ENCODE measurements at regions not wholly inside any gene's neighbourhood (a gene's known extent, or its start where the extent isn't known, plus 50 kb on each side); places are given as distances from the start of the nearest gene placed in this dataset.

DNA sequence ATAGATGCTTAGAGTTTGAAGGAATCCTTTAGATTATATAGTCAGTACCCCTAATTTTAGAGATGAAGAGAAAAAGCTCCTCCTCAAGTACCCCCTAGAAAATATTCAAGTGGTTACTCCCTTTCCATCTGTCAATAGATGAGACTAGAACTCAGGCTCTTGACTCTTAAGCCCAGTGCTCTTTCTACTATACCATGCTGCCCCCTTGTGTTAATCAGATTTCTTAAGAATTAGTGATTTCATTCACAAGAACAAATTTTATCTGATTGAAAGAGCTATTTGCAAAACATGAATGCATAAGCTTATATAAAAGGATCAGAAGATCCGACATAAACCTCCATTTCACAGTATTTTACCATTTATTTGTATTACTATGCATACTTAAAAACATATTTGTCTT, 179.3 kb downstream of the TFEC start:
- no peak for TF ChIP-seq POLR2A (IDR thresholded peaks at IDR 0.05; ENCODE audit: low read depth, low read length)
- no peak for TF ChIP-seq MYC (IDR thresholded peaks at IDR 0.05; ENCODE audit: low read depth, low read length)
- TF ChIP-seq, protein P1, sequence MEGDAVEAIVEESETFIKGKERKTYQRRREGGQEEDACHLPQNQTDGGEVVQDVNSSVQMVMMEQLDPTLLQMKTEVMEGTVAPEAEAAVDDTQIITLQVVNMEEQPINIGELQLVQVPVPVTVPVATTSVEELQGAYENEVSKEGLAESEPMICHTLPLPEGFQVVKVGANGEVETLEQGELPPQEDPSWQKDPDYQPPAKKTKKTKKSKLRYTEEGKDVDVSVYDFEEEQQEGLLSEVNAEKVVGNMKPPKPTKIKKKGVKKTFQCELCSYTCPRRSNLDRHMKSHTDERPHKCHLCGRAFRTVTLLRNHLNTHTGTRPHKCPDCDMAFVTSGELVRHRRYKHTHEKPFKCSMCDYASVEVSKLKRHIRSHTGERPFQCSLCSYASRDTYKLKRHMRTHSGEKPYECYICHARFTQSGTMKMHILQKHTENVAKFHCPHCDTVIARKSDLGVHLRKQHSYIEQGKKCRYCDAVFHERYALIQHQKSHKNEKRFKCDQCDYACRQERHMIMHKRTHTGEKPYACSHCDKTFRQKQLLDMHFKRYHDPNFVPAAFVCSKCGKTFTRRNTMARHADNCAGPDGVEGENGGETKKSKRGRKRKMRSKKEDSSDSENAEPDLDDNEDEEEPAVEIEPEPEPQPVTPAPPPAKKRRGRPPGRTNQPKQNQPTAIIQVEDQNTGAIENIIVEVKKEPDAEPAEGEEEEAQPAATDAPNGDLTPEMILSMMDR (IDR thresholded peaks at IDR 0.05; ENCODE audit: extremely low read depth in 1 of 2, insufficient read depth in 1 of 2, low read depth in 1 of 2, low read length in 2 of 2), result peak; percentile 9 to 12
- TF ChIP-seq EZH2 (IDR thresholded peaks at IDR 0.05; ENCODE audit: borderline replicate concordance, low read depth, low read length, severe bottlenecking), result no peak
- no peak for TF ChIP-seq MAX (IDR thresholded peaks at IDR 0.05; ENCODE audit: insufficient read depth, insufficient read length)
- no peak for TF ChIP-seq POLR2AphosphoS5 (IDR thresholded peaks at IDR 0.05; ENCODE audit: insufficient read depth, low read depth, low read length)
- TF ChIP-seq JUN (IDR thresholded peaks at IDR 0.05; ENCODE audit: borderline replicate concordance, insufficient read depth, insufficient read length, low read depth), result no peak
- no peak for TF ChIP-seq FOS (IDR thresholded peaks at IDR 0.05; ENCODE audit: borderline replicate concordance, insufficient read depth, low read length)
- TF ChIP-seq GATA2 (IDR thresholded peaks at IDR 0.05; ENCODE audit: insufficient read depth, insufficient read length, low read depth, low read length), result no peak

Measured in endothelial cell of umbilical vein (primary cell).